K562 (cell line): ENCODE measurements at regions not wholly inside any gene's neighbourhood (a gene's known extent, or its start where the extent isn't known, plus 50 kb on each side); places are given as distances from the start of the nearest gene placed in this dataset.
A peak's percentile ranks its signal among the peaks of the same experiment; 100 is the strongest.

Experiments
- CHD4 ChIP-seq: fragments of 200-600 bp; sonication (generic); IDR thresholded peaks from 3 replicates; pipeline ENCODE4 v1.6.1; 2012; ENCODE audit warnings: low read depth, mild to moderate bottlenecking, mixed read lengths, low read length, inconsistent platforms; ENCODE audit not compliant: insufficient read depth, insufficient replicate concordance, poor library complexity, severe bottlenecking
- DACH1 ChIP-seq: fragments of 450-650 bp; IDR thresholded peaks from 2 replicates; pipeline ENCODE4 v1.6.1; 2018; ENCODE audit not compliant: partially characterized antibody
- L3MBTL2 ChIP-seq: fragments of 450-650 bp; IDR thresholded peaks from 2 replicates; pipeline ENCODE4 v1.6.1; 2016; ENCODE audit warnings: mild to moderate bottlenecking, moderate library complexity
- MAFG ChIP-seq: fragments of 450-650 bp; conservative IDR thresholded peaks from 2 replicates; pipeline ENCODE4 v1.6.1; 2016; ENCODE audit warnings: missing genetic modification characterization, missing compliant biosample characterization
- NCOA1 ChIP-seq: fragments of 450-650 bp; IDR thresholded peaks from 2 replicates; pipeline ENCODE4 v1.6.1; 2016; ENCODE audit warnings: low read depth
- POLR2G ChIP-seq: fragments of 200-400 bp; formaldehyde crosslinking; IDR thresholded peaks from 2 replicates; pipeline ENCODE4 v1.6.1; 2017; ENCODE audit warnings: low read depth, mild to moderate bottlenecking, antibody characterized with exemption, low read length, moderate library complexity
- RFX1 ChIP-seq: fragments of 450-650 bp; IDR thresholded peaks from 2 replicates; pipeline ENCODE4 v1.6.1; 2016; ENCODE audit warnings: mild to moderate bottlenecking, moderate library complexity
- SAFB2 ChIP-seq: fragments of 200-400 bp; formaldehyde crosslinking; IDR thresholded peaks from 2 replicates; pipeline ENCODE4 v1.6.1; 2018; ENCODE audit warnings: borderline replicate concordance, low read length, low read depth, moderate library complexity; ENCODE audit not compliant: severe bottlenecking
- SMC3 ChIP-seq: conservative IDR thresholded peaks from 2 replicates; pipeline ENCODE4 v1.6.1; 2011; ENCODE audit warnings: low read depth, low read length, improper control_type of control experiment; ENCODE audit not compliant: insufficient read depth
- SP2 ChIP-seq: IDR thresholded peaks from 2 replicates; pipeline ENCODE4 v1.6.1; 2011; ENCODE audit warnings: mild to moderate bottlenecking, low read depth, low read length, moderate library complexity; ENCODE audit not compliant: poor library complexity, severe bottlenecking; ENCODE audit errors: extremely low read depth
- ZNF146 ChIP-seq: IDR thresholded peaks from one replicate; pipeline ENCODE4 v1.6.1; 2018; ENCODE audit warnings: missing compliant biosample characterization; ENCODE audit not compliant: unreplicated experiment
- ZNF263 ChIP-seq: sonication (generic); formaldehyde crosslinking; IDR thresholded peaks from 2 replicates; pipeline ENCODE4 v1.8.0; 2022; ENCODE audit warnings: mild to moderate bottlenecking, missing genetic modification reagents, borderline replicate concordance
- TF ChIP-seq, protein P1 (sequence below): fragments of 450-650 bp; formaldehyde crosslinking; IDR thresholded peaks from 2 replicates; pipeline ENCODE4 v1.4.0; 2020; ENCODE audit warnings: mild to moderate bottlenecking, moderate library complexity
- TF ChIP-seq, protein P2 (sequence below): fragments of 250-450 bp; sonication (Bioruptor Pico); IDR thresholded peaks from 2 replicates; pipeline ENCODE4 v1.8.0; 2022; ENCODE audit warnings: inconsistent platforms
- TF ChIP-seq, protein P3 (sequence below): fragments of 250-450 bp; sonication (Bioruptor Pico); IDR thresholded peaks from 2 replicates; pipeline ENCODE4 v1.5.0; 2020; ENCODE audit warnings: mild to moderate bottlenecking
- TF ChIP-seq, protein P4 (sequence below), 2 experiments: fragments of 450-650 bp; formaldehyde crosslinking in 1 of 2; IDR thresholded peaks; 2 replicates each; pipeline versions ENCODE4 v1.4.0 to v1.6.1; 2014 to 2020; ENCODE audit warnings: mild to moderate bottlenecking in 2 of 2, borderline replicate concordance in 1 of 2, low read depth in 1 of 2

DNA sequence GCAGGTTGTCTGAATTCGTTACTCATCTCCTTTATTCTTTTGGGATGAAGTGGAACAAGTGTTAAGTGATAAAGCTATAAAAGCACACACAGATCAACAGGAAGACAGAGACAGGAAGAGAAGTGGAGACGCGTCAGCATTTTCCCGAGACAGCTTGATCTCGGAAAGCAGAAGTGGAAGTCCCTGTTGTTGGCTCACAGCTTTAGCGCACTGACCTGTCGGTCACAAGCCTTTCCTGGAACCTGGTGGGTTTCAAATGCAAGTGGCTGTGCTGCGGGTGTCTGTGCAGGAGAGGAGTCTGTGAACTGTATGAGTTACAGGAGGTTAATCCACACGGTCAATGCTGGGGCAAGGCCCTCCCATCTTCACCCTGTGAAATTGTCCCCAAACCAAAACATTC lies 116.6 kb upstream of the PELI1 start (continued):
- TF ChIP-seq, protein P1, sequence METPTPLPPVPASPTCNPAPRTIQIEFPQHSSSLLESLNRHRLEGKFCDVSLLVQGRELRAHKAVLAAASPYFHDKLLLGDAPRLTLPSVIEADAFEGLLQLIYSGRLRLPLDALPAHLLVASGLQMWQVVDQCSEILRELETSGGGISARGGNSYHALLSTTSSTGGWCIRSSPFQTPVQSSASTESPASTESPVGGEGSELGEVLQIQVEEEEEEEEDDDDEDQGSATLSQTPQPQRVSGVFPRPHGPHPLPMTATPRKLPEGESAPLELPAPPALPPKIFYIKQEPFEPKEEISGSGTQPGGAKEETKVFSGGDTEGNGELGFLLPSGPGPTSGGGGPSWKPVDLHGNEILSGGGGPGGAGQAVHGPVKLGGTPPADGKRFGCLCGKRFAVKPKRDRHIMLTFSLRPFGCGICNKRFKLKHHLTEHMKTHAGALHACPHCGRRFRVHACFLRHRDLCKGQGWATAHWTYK (CRISPR knock-in tag), result no peak
- TF ChIP-seq, protein P2, sequence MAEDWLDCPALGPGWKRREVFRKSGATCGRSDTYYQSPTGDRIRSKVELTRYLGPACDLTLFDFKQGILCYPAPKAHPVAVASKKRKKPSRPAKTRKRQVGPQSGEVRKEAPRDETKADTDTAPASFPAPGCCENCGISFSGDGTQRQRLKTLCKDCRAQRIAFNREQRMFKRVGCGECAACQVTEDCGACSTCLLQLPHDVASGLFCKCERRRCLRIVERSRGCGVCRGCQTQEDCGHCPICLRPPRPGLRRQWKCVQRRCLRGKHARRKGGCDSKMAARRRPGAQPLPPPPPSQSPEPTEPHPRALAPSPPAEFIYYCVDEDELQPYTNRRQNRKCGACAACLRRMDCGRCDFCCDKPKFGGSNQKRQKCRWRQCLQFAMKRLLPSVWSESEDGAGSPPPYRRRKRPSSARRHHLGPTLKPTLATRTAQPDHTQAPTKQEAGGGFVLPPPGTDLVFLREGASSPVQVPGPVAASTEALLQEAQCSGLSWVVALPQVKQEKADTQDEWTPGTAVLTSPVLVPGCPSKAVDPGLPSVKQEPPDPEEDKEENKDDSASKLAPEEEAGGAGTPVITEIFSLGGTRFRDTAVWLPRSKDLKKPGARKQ (CRISPR knock-in tag), result no peak
- no peak for TF ChIP-seq DACH1
- TF ChIP-seq RFX1, result no peak
- TF ChIP-seq, protein P3, sequence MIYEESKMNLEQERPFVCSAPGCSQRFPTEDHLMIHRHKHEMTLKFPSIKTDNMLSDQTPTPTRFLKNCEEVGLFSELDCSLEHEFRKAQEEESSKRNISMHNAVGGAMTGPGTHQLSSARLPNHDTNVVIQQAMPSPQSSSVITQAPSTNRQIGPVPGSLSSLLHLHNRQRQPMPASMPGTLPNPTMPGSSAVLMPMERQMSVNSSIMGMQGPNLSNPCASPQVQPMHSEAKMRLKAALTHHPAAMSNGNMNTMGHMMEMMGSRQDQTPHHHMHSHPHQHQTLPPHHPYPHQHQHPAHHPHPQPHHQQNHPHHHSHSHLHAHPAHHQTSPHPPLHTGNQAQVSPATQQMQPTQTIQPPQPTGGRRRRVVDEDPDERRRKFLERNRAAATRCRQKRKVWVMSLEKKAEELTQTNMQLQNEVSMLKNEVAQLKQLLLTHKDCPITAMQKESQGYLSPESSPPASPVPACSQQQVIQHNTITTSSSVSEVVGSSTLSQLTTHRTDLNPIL (CRISPR knock-in tag), result no peak
- no peak for TF ChIP-seq ZNF263 (CRISPR knock-in tag)
- no peak for TF ChIP-seq POLR2G
- TF ChIP-seq SP2, result no peak
- no peak for TF ChIP-seq NCOA1
- no peak for TF ChIP-seq SAFB2
- TF ChIP-seq ZNF146 (CRISPR knock-in tag), result no peak
- TF ChIP-seq SMC3, result no peak
- TF ChIP-seq, protein P4, sequence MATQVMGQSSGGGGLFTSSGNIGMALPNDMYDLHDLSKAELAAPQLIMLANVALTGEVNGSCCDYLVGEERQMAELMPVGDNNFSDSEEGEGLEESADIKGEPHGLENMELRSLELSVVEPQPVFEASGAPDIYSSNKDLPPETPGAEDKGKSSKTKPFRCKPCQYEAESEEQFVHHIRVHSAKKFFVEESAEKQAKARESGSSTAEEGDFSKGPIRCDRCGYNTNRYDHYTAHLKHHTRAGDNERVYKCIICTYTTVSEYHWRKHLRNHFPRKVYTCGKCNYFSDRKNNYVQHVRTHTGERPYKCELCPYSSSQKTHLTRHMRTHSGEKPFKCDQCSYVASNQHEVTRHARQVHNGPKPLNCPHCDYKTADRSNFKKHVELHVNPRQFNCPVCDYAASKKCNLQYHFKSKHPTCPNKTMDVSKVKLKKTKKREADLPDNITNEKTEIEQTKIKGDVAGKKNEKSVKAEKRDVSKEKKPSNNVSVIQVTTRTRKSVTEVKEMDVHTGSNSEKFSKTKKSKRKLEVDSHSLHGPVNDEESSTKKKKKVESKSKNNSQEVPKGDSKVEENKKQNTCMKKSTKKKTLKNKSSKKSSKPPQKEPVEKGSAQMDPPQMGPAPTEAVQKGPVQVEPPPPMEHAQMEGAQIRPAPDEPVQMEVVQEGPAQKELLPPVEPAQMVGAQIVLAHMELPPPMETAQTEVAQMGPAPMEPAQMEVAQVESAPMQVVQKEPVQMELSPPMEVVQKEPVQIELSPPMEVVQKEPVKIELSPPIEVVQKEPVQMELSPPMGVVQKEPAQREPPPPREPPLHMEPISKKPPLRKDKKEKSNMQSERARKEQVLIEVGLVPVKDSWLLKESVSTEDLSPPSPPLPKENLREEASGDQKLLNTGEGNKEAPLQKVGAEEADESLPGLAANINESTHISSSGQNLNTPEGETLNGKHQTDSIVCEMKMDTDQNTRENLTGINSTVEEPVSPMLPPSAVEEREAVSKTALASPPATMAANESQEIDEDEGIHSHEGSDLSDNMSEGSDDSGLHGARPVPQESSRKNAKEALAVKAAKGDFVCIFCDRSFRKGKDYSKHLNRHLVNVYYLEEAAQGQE (IDR thresholded peaks at IDR 0.05; ENCODE audit: borderline replicate concordance), result no peak
- TF ChIP-seq, protein P4 (CRISPR knock-in tag; IDR thresholded peaks at IDR 0.05; ENCODE audit: low read depth), result no peak
- TF ChIP-seq MAFG (tag), result peak; percentile 78
- TF ChIP-seq CHD4, result no peak
- TF ChIP-seq L3MBTL2, result peak; percentile 13; the same call in 1 of the 2 replicates
